Left hindlimb (tissue), 1 donor: ENCODE measurements at regions not wholly inside any gene's neighbourhood (a gene's known extent, or its start where the extent isn't known, plus 50 kb on each side); places are given as distances from the start of the nearest gene placed in this dataset.
"Not testable (repeated sequence)": the region's sequence is repeated elsewhere in the genome, so short reads cannot be mapped to it uniquely, and the experiment has no call there.

Experiments used
- DNase-seq: peaks from one replicate; pipeline ENCODE4 v3.0.0-alpha.2; 2018

DNA sequence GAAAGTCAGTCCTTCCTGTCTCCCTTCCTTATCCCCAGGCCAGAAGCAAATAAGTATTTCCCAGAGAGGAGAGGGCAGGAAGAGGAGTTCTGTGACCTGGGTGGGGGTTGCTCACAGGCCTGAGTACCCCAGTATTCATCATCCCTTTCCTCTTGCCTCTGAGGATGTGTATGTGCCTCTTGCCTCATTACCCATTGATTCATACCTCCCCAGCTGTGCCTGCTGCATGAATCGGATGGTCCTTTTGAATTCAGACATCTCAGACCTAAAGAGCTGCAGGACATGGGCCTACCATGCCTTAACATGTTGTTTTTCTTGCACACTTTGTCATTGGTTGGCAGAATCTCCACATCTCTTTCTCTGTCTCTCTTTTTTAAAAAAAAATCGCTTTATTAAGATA, 112.8 kb upstream of the SHB start:
- no peak for DNase-seq

DNA sequence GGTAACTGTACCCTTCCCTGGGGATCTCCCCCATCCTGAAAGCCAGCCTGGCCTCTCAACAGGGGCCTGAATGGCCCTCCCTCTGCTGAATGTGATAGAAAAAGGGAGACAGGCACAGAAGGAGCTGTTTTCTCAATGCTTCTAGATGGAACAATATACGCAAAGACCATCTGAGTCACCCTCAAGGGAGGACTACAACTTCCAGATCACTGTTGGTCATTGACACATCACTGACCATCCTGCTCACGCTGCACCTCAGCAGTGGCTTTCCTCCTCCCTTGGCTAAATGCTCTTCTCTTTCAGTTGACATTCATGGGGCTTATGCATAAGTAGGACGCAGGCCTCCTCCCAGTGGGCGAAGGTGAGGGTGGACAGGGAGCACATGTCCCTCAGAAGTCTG, 112.2 kb upstream of the SHB start:
- no peak for DNase-seq

DNA sequence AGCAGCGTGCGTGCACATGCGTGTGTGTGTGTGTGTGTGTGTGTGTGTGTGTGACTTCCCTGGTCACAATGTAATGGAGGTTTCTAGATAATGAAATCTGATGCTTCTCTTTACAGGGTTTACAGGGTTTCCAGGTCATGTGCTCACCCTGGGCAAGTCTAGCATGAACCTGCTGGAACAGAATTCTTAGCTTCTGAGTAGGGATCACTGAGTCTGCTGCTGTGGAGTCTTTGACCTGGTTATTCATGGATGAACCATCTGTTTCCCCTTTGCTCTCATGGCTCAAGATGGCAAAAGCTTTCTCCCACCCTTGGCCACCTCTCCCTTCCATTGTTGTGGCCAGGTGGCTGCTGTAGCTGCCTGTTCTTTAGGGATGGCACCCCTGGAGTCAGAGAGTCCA, 111.6 kb upstream of the SHB start:
- no peak for DNase-seq

DNA sequence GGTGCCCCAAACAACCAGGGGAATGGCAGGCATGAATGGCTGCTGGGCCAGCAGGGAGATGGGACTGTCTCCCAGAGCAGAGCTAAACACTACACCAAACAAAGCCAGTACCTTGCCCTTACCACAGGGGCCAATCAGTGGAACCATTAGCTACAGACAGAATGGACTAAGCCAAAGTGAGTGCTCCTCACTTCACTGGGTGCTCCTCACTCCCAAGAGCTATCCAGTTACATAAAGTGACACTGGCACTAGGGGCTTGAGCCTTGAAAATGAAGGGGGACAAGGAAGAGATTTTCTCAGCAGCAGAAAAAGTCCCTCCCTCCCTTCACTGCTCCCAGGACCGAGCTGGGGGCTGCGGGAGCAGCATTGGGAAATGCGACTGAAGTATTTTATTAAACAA, 110.9 kb upstream of the SHB start:
- no peak for DNase-seq

DNA sequence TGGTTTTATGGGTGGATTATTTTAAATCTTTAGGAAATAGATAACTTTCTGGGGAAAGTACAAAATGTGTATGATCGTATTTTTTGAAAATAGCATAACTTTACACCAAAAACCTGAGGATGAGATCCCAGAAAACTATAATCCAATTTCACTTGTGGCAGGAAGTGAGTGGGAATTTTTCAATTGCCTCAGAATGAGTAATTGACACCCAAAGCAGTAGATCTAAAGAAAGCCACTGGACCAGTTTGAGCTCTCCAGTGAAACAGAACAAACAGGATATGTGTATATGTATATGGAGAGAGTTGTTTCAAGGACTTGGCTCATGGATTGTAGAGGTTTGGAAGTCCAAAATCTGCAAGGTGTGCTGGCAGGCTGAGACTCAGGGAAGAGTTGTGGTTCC, 109.2 kb upstream of the SHB start:
- DNase-seq: no peak

DNA sequence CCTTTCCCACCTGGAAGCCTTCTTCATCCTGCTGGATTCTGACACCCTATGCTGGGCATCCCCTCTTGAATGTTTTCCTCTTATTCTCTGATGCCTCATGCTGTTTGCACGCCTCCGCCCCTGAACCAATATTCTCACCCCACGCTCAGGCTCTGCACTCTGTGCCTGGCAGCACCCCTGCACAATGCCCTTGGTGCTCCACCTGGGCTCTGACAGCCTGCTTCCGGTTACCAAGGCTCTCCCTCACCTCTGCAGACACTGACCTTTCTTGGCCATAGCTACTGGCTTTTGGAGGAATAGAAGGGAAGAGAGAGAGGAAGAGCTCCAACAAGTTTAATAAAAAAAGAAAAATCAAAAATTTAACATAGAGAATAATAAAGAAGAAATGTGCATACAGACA, 108.7 kb upstream of the SHB start:
- DNase-seq: no peak

DNA sequence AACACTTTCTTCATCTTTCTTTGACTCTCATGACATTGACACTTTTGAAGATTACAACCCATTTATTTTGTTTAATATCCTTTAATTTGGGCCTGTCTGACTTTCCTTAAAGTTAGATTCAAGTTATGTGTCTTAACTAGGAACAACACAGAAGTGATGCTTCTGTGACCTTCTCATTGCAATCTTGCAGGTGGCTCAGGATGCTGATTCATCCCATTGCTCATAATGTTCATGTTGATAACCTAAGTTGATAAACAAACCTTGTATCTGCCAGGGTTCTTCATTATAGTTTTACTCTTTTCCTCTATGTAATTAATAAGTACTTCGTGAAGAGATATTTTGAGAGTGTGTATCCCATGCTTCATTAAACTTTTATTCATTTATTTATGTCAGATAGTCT, 107.2 kb upstream of the SHB start:
- no peak for DNase-seq

DNA sequence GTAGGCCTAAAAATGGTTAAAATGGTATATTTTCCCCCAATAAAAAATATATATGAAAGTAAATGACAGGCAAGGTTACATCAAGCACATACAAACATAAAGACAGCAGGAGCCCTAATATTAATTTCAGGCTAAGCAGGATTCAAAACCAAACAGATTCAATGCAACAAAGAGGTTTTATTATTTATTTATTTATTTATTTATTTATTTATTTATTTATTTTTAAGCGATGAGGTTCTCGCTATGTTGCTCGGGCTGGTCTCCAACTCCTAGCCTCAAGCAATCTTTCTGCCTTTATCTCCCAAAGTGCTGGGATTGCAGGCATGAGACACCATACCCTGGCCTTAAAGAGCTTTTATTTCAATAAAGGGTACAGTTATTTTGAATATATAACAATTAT, 106.4 kb upstream of the SHB start:
- DNase-seq: no peak

DNA sequence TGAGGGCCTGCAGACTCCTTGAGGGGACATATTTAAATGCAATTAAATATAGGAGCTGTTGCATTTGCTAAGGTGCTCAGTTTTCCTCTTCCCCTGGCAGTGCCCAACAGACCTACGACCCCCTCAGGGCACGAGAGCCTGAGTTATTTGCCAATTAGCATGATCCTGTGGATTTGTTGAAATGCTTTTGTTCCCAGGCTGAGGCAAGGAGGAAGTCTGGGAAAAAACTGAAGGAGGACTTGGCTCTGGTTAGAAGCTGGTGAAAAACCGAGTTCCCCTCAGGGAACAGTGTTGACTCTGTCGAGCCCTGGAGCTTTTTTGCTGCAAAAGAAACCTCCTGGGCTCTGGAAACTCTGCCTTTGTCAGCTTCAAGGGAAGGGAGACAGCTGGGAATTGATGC, 103.6 kb upstream of the SHB start:
- no peak for DNase-seq

DNA sequence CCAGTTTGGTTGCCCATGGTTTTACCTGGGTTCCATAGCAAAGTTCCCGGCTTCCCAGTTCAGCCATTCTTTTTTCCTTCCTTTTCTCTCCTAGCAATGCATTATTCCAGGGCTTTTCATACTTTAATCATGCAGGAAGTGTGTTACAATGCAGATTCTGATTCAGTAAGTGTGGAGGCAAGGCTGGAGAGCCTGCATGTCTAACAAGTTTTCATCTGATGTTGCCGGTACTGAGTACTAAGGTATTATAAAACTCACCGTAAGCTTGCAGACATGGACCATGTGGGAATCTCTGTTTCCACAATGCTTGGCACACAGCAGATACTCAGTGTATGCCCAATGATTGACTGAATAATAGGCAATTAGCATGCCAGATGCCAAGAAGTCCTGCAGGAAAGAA, 102.9 kb upstream of the SHB start:
- no peak for DNase-seq

DNA sequence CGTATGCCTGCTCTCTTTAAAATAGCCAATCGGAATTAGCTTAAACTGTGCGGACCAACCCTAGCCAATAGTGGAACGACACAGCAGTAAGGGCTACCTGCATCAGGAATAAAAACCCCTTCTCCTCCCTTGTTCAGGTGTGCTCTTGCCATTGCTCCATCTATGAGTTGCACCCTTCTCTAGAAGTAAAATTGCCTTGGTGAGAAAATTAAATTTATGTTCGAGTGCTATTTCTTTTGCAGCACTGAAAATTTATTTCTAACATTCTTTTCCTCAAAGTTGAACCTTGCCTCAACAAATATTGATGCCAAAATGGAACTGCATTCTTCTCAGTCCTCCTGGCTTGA, 102.5 kb upstream of the SHB start:
- DNase-seq: no peak

DNA sequence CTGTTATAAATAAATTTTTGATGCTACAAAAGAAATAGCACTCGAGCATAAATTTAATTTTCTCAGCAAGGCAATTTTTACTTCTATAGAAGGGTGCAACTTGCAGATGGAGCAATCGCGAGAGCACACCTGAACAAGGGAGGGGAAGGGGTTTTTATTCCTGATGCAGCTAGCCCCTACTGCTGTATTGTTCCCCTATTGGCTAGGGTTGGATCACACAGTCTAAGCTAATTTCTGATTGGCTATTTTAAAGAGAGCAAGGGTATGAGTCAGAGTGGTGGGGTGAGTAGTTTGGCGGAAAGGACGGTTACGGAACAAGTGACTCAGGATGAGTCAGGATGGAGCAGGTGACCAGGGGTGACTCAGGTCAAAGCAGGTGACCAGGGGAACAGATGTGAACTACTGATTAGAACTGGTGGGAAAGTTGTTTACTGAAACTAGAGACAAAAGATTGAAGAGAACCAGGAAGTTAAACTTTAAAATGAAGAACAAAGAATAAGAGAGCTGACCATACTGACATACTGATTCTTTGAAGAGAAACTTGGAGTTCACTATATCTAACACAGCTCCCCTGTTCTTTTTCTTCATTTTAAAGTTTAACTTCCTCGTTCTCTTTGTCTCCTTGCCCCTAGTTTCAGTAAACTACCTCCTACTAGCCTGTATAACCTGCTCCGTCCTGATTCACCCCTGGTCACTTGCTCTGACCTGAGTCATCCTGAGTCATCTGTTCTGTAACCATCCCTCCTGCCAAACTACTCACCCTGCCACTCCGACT, 101.9 kb upstream of the SHB start:
- not testable (repeated sequence) for DNase-seq

DNA sequence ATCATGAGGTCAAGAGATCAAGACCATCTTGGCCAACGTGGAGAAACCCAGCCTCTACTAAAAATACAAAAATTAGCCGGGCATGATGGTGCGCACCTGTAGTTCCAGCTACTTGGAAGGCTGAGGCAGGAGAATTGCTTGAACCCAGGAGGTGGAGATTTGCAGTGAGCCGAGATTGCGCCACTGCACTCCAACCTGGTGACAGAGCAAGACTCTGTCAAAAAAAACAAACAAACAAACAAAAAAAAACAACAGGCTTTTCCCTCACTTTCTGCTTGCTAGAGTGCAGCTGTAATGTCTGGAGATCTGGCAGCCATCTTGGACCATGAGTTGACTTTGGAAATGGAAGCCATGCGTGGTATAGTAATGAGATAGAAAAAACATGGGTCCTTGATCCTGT, 101.1 kb upstream of the SHB start:
- DNase-seq: not testable (repeated sequence)

DNA sequence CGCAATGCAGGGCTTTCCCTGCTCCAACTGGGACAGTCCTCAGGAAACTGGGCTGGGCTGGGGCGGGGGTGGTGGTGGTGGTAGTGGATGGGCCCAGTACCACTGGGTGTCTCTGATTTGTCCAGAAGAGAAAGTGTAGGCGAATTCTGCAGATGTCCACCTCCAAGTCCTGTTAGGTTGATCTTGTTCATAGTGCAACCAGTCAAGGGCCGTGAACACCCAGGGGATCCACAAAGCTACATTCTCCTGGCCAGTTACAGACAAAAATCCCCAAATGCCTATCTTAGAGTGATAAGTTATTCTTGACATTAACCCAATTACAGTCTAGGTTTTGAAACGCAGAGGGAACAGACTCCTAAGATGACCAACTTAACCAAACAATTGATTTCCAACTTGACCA, 97.5 kb upstream of the SHB start:
- no peak for DNase-seq

DNA sequence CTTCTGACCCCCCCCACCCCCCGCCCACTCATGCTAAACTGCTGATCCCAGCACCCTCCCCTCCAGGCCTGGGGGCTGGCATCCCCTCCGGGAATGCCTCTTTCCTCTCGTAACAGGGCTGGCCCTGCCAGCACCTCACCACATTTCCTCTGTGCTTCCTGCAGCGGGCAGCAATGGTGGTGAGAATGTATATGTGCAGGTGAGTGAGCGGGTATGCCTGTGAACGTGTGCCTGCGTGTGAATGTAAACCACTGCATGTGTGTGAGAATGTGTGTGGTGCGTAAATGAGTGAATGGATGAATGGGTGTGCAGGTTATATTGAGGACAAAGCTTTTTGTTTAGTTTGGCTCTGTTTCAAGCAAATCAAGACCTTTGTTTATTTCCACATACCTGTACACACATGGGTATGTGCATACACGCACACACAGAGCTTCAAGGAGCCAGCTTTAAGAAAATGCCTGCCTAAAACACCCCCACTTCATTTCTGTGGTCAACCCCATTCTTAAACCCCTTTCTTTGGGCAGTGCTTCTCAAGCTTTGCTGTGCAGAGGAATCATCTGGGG, 95.7 kb upstream of the SHB start:
- DNase-seq: no peak

DNA sequence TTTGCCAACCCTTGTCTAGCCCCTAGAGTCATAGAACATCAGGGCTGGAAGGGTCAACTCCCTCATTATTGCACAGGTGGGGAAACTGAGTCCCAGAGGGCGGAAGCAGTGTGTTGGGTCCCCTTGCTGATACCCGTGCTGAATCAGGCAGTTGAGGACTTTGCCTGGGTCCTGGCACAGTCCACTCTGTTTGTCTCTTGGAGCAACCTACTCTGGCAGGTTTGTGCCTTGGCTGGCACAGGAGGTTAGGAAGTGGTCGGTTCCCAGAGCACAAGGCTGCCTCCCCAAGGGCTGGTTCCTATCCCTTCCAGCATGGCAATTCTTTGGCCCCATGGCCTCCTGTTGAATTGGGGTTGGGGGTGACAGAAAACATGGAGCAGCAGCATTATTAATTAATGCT, 94.5 kb upstream of the SHB start:
- no peak for DNase-seq

DNA sequence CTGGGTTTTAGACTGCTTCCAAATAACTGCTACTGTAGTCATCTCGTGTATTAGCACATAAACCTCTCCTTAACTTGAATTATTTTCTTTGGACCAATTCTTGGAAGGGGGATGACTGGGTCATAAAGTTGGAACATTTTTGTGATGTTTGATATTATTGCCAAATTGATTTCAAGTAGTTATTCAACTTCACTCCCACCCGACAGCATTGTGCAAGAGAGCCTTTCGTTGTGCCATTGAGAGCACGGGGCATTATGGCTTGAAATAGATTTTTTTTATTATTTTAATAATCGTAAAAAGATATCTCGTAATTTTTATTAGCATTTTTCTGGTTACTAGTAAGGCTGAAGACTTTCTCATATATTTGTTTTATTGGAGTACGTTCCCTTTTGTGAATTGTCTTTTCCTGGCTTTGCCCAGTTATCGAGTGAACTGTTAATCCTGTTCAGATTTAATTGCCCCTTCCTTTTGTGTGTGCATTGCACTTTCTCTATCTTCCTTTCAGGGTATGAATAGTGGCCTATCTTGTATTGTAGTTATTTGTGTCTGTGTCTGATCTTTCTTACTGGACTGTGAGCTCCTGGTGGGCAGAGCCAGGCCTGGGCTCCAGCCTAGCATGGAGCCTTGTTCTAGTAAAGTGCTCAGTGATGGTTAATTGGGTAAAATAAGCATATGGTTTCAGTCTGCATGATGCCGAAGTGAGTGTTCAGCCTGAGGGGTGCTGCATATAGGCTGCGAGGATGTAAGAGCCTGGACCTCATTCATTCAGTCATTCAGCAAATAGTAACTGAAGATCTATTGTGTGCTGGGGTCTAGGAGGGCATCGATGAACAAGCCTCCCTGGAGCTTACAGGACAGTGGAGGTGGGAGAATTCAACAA, 93.5 kb upstream of the SHB start:
- no peak for DNase-seq

DNA sequence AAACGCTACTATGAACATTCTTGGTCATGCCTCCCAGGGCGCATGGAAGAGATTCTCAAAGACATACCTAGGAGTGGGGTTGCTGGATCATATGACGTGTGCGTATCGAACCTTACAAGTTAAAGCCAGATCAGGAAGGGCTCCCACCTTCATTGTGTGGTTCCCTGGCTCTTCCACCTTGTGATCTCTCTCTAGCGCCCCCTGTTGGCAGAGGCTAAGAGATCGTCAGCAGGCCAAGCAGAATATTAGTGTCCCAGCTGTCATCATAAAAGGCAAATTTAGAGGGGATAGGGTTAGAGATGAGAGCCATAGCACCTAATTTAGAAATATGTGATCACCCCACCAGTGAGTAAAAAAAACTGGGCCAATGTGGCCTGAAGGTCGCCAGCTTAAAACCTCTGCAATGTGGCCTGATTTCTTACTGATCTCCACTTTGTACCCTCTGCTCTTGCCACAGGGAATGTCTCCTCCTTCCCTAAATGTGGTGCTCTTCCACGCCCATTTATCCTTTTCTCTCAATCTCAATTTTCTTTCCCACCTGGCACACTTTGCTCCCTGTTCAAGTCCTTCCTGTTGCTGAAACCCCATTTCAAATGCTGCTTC, 91.7 kb upstream of the SHB start:
- peak; percentile 47 for DNase-seq

DNA sequence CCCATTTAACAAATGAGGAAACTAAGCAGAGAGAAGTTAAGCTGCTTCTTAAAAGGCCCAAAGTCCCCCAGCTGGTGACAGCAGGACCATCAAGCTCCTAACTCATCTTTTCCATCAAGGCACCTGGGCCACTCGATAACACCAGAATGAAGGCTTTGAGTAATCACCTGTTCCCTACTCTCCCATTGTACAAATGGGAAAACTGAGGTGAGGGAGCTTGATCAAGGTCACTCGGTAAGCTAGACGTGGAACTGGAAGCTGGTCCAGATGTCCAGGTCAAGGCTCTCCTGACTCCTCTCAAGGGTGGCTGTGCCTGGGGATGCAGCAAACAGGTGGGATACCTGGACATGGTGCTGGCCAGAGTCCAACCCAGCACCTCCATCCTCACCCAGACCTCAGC, 90.6 kb upstream of the SHB start:
- DNase-seq: no peak

DNA sequence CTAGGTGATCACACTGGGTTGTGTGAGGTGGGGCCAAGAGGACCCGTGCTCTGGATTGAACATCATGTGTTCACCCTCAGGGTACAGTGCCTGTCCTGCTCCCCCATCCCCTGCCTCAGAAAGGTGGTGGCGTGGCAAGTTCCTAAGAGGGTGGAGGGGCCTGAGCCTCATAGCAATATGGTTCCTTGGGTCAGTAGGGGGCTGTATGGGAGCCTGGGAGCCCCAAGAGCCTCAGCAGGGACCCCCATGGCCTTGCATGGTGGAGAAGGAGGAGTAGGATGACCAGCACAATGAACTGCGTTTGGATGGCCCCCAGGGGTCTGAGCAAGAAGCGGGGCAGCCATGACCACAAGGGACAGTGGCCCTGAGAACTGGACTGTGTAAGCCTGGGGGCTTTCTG, 89.6 kb upstream of the SHB start:
- no peak for DNase-seq

DNA sequence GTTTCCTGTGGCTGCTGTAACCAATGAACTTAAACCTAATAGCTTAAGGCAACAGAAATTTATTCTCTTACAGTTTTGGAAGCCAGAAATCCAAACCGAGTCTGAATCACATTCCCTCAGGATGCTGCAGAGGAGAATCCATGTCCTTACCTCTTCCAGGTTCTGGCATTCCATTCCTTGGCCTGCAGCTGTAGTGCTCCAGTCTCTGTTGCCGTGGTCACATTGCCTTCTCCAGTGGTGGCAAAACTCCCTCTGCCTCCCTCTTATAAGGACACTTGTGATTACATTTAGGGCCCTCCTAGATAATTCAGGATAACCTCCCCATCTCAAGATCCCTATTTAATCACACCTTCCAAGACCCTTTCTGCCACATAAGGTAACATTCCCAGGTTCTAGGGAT, 88.7 kb upstream of the SHB start:
- DNase-seq: no peak

DNA sequence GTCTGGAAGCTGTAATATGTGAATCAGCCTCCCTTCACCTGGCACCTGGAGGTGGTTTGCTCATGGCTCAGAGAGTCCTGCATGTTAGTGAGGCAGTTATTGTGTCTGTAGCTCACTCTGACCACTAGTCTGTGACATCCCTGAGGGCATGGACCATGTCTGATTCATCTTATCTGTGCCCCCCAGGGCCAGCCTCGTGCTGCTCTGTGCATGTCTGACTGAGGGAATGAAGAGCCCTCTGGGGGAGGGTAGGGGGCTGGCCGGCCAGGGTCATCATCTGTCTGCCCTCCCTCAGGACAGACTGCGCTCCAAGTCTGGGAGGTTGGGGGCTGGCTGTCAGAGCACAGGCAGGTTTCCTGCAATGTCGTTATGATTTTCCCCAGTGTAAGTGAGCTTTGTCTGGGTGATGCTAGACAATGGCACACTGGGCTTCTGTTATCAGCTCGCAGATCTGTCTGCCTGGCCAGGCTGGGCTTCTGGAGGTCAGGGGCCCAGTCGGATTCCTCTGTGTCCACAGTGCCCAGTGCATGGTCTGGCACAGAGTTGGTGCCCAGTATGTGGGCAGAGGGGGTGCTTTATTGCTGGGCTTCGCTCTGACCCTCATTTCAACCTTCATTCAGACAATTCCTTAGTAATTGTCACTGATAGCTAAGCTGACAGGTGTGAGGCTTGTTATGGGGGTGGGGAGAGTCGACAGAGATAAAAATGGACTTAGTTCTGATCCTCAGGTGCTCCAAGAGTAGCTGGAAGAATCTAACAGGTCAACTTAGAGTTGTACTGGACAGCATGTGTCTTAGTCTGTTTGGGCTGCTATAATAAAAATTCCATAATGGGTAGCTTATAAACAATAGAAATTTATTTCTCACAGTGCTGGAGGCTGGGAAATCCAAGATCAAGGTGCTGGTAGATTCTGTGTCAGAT, 85.7 kb upstream of the SHB start:
- no peak for DNase-seq

DNA sequence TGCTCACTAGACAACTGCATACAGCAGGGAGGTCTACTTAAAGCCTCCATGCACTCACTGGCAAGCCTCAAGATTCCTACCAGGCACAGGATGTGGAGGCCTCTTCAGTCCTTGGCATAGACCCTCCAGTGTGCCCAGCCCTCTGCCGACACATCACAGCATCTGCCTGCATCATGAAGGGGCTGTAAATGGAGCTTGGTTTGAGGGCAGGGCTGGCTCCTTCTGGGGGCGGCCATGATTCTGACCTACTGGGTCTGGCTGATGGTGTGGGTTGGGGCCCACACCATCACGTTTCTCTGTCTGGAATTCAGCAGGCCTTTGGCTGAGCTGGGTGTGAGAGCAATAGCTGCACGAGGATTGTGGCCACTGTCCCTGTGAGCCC, 84.9 kb upstream of the SHB start:
- no peak for DNase-seq
